ENCODE measurements at regions not wholly inside any gene's neighbourhood (a gene's known extent, or its start where the extent isn't known, plus 50 kb on each side); places are given as distances from the start of the nearest gene placed in this dataset.

GRCh38 chr9:21688108-21689102 lies 114.0 kb upstream of the MTAP start:
- no peak for TF ChIP-seq POLR2AphosphoS5 (IDR thresholded peaks at IDR 0.05; ENCODE audit: low read depth, low read length)
- no peak for TF ChIP-seq REST (IDR thresholded peaks at IDR 0.05; ENCODE audit: insufficient read depth in 1 of 2, low read depth in 2 of 2, low read length in 2 of 2)
